Endothelial cell of umbilical vein (primary cell): ENCODE measurements at regions not wholly inside any gene's neighbourhood (a gene's known extent, or its start where the extent isn't known, plus 50 kb on each side); places are given as distances from the start of the nearest gene placed in this dataset.

Experiments used
- BruUV-seq: library from RNA; stranded (reverse); fragments of 400-500 nt; replicated peaks from 2 replicates; lab custom pipeline; 2021; lab: Mats Ljungman, UMichigan
- CTCF ChIA-PET: fragments of 300-600, 350-600 bp; sonication (Branson Sonifier 250); formaldehyde crosslinking; loops from one replicate; lab custom pipeline; 2021; ENCODE audit warnings: antibody characterized with exemption, inconsistent platforms; lab: Charles Lee
- POLR2A ChIA-PET: fragments of 300-600, 350-600 bp; sonication (Branson Sonifier 250); formaldehyde crosslinking; loops from one replicate; lab custom pipeline; 2021; ENCODE audit warnings: antibody characterized with exemption, inconsistent platforms; lab: Charles Lee
- DNase-seq: peaks from one replicate; pipeline ENCODE4 v3.0.0-alpha.2; 2011; ENCODE audit warnings: low read depth, low spot score
- FAIRE-seq: peaks from 2 replicates; lab custom pipeline; 2011; peaks lifted over from hg19 to GRCh38; lab: Jason Lieb, UNC
- H2AFZ ChIP-seq: 2 replicates; pipeline ENCODE4 v1.6.0; 2012; ENCODE audit warnings: low read depth, low read length, control low read depth, inconsistent platforms
- H3K27ac ChIP-seq: 2 replicates; pipeline ENCODE4 v1.5.1; 2011; ENCODE audit warnings: low read depth, mild to moderate bottlenecking, control low read depth, low read length, moderate library complexity; ENCODE audit not compliant: insufficient read depth
- H3K27me3 ChIP-seq, 2 experiments: 2 replicates each; pipeline versions ENCODE4 v1.6.0 to v1.6.1; 2011; ENCODE audit warnings: low read length in 2 of 2, mixed read lengths in 1 of 2; ENCODE audit not compliant: control insufficient read depth in 2 of 2, insufficient read depth in 2 of 2
- H3K36me3 ChIP-seq, 2 experiments: 2 replicates in 1 of 2; 3 replicates in 1 of 2; pipeline ENCODE4 v1.5.1; 2011; ENCODE audit warnings: low read length in 2 of 2, mild to moderate bottlenecking in 1 of 2, moderate library complexity in 1 of 2; ENCODE audit not compliant: control insufficient read depth in 2 of 2, insufficient read depth in 2 of 2; ENCODE audit errors: extremely low read depth in 1 of 2
- H3K4me1 ChIP-seq: 3 replicates; pipeline ENCODE4 v1.5.1; 2011; ENCODE audit warnings: mild to moderate bottlenecking, low read length; ENCODE audit not compliant: control insufficient read depth, insufficient read depth; ENCODE audit errors: extremely low read depth
- H3K4me2 ChIP-seq: 2 replicates; pipeline ENCODE4 v1.6.1; 2011; ENCODE audit warnings: low read length, control low read depth, mixed read lengths; ENCODE audit not compliant: insufficient read depth
- H3K4me3 ChIP-seq, 3 experiments: fragments of 200-600 bp in 1 of 3; sonication (generic), shearing (Covaris generic) in 1 of 3; replicated peaks in 1 of 3; 2 replicates each; pipeline ENCODE4 v1.5.1; 2011 to 2016; ENCODE audit warnings: control low read depth in 3 of 3, low read length in 3 of 3, mild to moderate bottlenecking in 2 of 3, inconsistent platforms in 1 of 3, low read depth in 1 of 3, moderate library complexity in 1 of 3; ENCODE audit not compliant: insufficient read depth in 1 of 3
- H3K79me2 ChIP-seq: 2 replicates; pipeline ENCODE4 v1.6.0; 2012; ENCODE audit warnings: low read length, inconsistent platforms; ENCODE audit not compliant: control insufficient read depth, insufficient read depth
- H3K9ac ChIP-seq: replicated peaks from 2 replicates; pipeline ENCODE3; 2011; ENCODE audit warnings: low read length, control low read depth; ENCODE audit not compliant: insufficient read depth; ENCODE audit errors: extremely low read depth
- H3K9me1 ChIP-seq: replicated peaks from 3 replicates; pipeline ENCODE4 v1.6.0; 2011; ENCODE audit warnings: mild to moderate bottlenecking, low read length; ENCODE audit not compliant: control insufficient read depth, insufficient read depth; ENCODE audit errors: extremely low read depth
- H3K9me3 ChIP-seq: replicated peaks from 2 replicates; pipeline ENCODE4 v1.5.1; 2012; ENCODE audit warnings: low read length, inconsistent platforms; ENCODE audit not compliant: control insufficient read depth, insufficient read depth
- H4K20me1 ChIP-seq: replicated peaks from 2 replicates; pipeline ENCODE3; 2011; ENCODE audit warnings: mild to moderate bottlenecking, low read length; ENCODE audit not compliant: control insufficient read depth, insufficient read depth; ENCODE audit errors: extremely low read depth
- EZH2 ChIP-seq: IDR thresholded peaks from 2 replicates; pipeline ENCODE4 v1.6.1; 2012; ENCODE audit warnings: borderline replicate concordance, low read depth, mild to moderate bottlenecking, moderate library complexity, low read length, inconsistent platforms; ENCODE audit not compliant: severe bottlenecking
- FOS ChIP-seq: IDR thresholded peaks from 2 replicates; pipeline ENCODE4 v1.6.1; 2011; ENCODE audit warnings: mild to moderate bottlenecking, low read length, moderate library complexity, borderline replicate concordance; ENCODE audit not compliant: insufficient read depth
- GATA2 ChIP-seq: IDR thresholded peaks from 2 replicates; pipeline ENCODE4 v1.7.0; 2011; ENCODE audit warnings: low read depth, mild to moderate bottlenecking, moderate library complexity, mixed read lengths, low read length; ENCODE audit not compliant: insufficient read length, insufficient read depth
- JUN ChIP-seq: IDR thresholded peaks from 2 replicates; pipeline ENCODE4 v1.6.1; 2011; ENCODE audit warnings: borderline replicate concordance, low read depth; ENCODE audit not compliant: insufficient read length, insufficient read depth
- MYC ChIP-seq: IDR thresholded peaks from one replicate; pipeline ENCODE4 v1.6.1; 2011; ENCODE audit warnings: mild to moderate bottlenecking, low read depth, low read length
- POLR2A ChIP-seq: IDR thresholded peaks from 2 replicates; pipeline ENCODE4 v1.6.1; 2012; ENCODE audit warnings: low read depth, mild to moderate bottlenecking, control low read depth, low read length
- POLR2AphosphoS5 ChIP-seq: IDR thresholded peaks from 2 replicates; pipeline ENCODE4 v1.6.1; 2012; ENCODE audit warnings: low read depth, mild to moderate bottlenecking, control low read depth, low read length, moderate library complexity; ENCODE audit not compliant: insufficient read depth
- dilution Hi-C: fragments of 300-500 bp; cut with MboI; formaldehyde crosslinking; loops from one replicate; pipeline ENCODE4 v1.15.0; 2019; ENCODE audit warnings: low sequenced_read_pairs; ENCODE audit not compliant: extremely low pct_ligation_motif_present
- intact Hi-C: fragments of 100-400 bp; cut with micrococcal nuclease; formaldehyde crosslinking; loops from one replicate; pipeline ENCODE4 v1.10.0; 2022
- TF ChIP-seq, protein P1 (sequence below), 2 donors: IDR thresholded peaks; 1 replicate in 1 of 2; 2 replicates in 1 of 2; pipeline ENCODE4 v1.5.1; 2011; ENCODE audit warnings: low read length in 2 of 2, mild to moderate bottlenecking in 2 of 2, moderate library complexity in 2 of 2, control low read depth in 1 of 2, inconsistent platforms in 1 of 2, low read depth in 1 of 2; ENCODE audit not compliant: insufficient read depth in 1 of 2; ENCODE audit errors: extremely low read depth in 1 of 2
- TF ChIP-seq, protein P2 (sequence below): IDR thresholded peaks from 2 replicates; pipeline ENCODE4 v1.6.1; 2011; ENCODE audit not compliant: insufficient read depth, insufficient read length

DNA sequence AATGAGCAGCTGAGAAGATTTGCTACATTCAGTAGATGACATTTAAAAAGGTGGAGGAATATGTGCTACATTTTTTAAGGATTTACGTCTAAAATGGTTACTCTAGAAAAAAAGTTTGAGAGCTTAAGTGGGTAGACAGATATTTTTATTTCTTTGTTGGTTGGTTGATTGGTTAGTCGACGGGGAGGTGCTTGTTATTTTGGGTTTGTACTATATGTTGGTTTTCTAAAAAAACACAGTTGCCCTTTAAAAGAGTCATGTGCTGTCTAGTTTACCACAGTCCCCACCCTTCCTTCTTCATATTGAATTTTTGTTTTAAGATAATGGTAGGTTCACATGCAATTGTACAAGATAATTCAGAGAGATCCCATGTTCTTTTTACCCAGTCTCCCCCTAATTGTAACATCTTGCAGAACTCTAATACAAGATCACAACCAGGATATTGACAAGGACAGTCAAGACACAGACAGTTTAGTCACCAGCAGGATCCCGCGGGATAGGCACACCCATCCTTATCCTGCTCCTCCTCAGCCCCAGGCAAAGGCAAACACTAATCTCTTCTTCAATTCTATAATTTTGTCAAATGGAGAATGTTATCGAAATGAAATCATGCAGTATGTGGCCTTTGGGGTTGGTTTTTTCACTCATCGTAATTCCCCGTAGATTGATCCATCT, 171.4 kb downstream of the FOXO1 start:
- no peak overlapping the region for H3K9ac ChIP-seq
- FAIRE-seq (no peak), DNase-seq (no peak)
- no peak overlapping the region for H3K4me2 ChIP-seq
- H3K27ac ChIP-seq: no peak overlapping the region
- BruUV-seq: no TSS peak
- intact Hi-C loops: no loop called here
- dilution Hi-C loops: no loop called here
- ChIA-PET CTCF (no interaction called here), POLR2A (no interaction called here)
- H4K20me1 ChIP-seq: no peaks in the 10 kb centered on the region
- H3K79me2 ChIP-seq: no peaks in the 10 kb centered on the region
- TF ChIP-seq POLR2A (no peak), POLR2AphosphoS5 (no peak), GATA2 (no peak), FOS (no peak), EZH2 (no peak), JUN (no peak), MYC (no peak)
- TF ChIP-seq, protein P1, sequence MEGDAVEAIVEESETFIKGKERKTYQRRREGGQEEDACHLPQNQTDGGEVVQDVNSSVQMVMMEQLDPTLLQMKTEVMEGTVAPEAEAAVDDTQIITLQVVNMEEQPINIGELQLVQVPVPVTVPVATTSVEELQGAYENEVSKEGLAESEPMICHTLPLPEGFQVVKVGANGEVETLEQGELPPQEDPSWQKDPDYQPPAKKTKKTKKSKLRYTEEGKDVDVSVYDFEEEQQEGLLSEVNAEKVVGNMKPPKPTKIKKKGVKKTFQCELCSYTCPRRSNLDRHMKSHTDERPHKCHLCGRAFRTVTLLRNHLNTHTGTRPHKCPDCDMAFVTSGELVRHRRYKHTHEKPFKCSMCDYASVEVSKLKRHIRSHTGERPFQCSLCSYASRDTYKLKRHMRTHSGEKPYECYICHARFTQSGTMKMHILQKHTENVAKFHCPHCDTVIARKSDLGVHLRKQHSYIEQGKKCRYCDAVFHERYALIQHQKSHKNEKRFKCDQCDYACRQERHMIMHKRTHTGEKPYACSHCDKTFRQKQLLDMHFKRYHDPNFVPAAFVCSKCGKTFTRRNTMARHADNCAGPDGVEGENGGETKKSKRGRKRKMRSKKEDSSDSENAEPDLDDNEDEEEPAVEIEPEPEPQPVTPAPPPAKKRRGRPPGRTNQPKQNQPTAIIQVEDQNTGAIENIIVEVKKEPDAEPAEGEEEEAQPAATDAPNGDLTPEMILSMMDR (IDR thresholded peaks at IDR 0.05; ENCODE audit: extremely low read depth in 1 of 2, insufficient read depth in 1 of 2, low read depth in 1 of 2, low read length in 2 of 2): no peak
- TF ChIP-seq, protein P2, sequence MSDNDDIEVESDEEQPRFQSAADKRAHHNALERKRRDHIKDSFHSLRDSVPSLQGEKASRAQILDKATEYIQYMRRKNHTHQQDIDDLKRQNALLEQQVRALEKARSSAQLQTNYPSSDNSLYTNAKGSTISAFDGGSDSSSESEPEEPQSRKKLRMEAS: no peak
- H3K36me3 ChIP-seq: no peaks in the 10 kb centered on the region
- H3K27me3 ChIP-seq: no peaks in the 10 kb centered on the region
- H3K9me3 ChIP-seq: no peaks in the 10 kb centered on the region
- peaks cover 8% of the 10 kb centered on the region for H3K4me1 ChIP-seq
- no peaks in the 10 kb centered on the region for H3K9me1 ChIP-seq
- no peak overlapping the region for H2AFZ ChIP-seq
- no peak overlapping the region for H3K4me3 ChIP-seq
